Neural progenitor cell (in vitro differentiated cells): ENCODE measurements at regions not wholly inside any gene's neighbourhood (a gene's known extent, or its start where the extent isn't known, plus 50 kb on each side); places are given as distances from the start of the nearest gene placed in this dataset.

Experiments
- DNase-seq: peaks from one replicate; pipeline ENCODE4 v3.0.0-alpha.2; 2016; ENCODE audit warnings: low spot score
- H2AFZ ChIP-seq: fragments of 200-600 bp; sonication (generic); replicated peaks from 2 replicates; pipeline ENCODE4 v1.6.1; 2016; ENCODE audit warnings: antibody characterized with exemption
- H3F3A ChIP-seq: fragments of 200-600 bp; sonication (generic); 2 replicates; pipeline ENCODE4 v1.6.1; 2016; ENCODE audit warnings: antibody characterized with exemption, low read depth
- H3K27ac ChIP-seq: fragments of 200-600 bp; sonication (generic); 2 replicates; pipeline ENCODE4 v1.5.1; 2016; ENCODE audit warnings: mild to moderate bottlenecking
- H3K27me3 ChIP-seq: fragments of 200-600 bp; sonication (generic); 2 replicates; pipeline ENCODE4 v1.6.1; 2016; ENCODE audit warnings: mild to moderate bottlenecking, moderate library complexity
- H3K36me3 ChIP-seq: fragments of 200-600 bp; sonication (generic); 2 replicates; pipeline ENCODE4 v1.5.1; 2016
- H3K4me1 ChIP-seq: fragments of 200-600 bp; sonication (generic); 2 replicates; pipeline ENCODE4 v1.6.1; 2016; ENCODE audit warnings: mixed run types
- H3K4me2 ChIP-seq: fragments of 200-600 bp; sonication (generic); 2 replicates; pipeline ENCODE4 v1.6.1; 2016
- H3K4me3 ChIP-seq: fragments of 200-600 bp; sonication (generic); 2 replicates; pipeline ENCODE4 v1.5.1; 2016
- H3K79me2 ChIP-seq: fragments of 200-600 bp; sonication (generic); 2 replicates; pipeline ENCODE4 v1.6.1; 2016; ENCODE audit warnings: low read depth
- H3K9ac ChIP-seq: fragments of 200-600 bp; sonication (generic); 2 replicates; pipeline ENCODE4 v1.6.1; 2016
- H3K9me3 ChIP-seq: fragments of 200-600 bp; sonication (generic); 2 replicates; pipeline ENCODE4 v1.5.1; 2016; ENCODE audit warnings: low read depth
- H4K20me1 ChIP-seq: fragments of 200-600 bp; sonication (generic); 2 replicates; pipeline ENCODE4 v1.6.1; 2016; ENCODE audit warnings: low read depth
- H3K27ac Mint-ChIP-seq: 3 replicates; pipeline ENCODE4 v1.8.0; 2021; ENCODE audit warnings: mixed read lengths
- H3K27me3 Mint-ChIP-seq: 2 replicates; pipeline ENCODE4 v1.8.0; 2022; ENCODE audit warnings: low read depth, mild to moderate bottlenecking, inconsistent platforms, moderate library complexity, mixed read lengths; ENCODE audit not compliant: insufficient read depth
- H3K36me3 Mint-ChIP-seq: 3 replicates; pipeline ENCODE4 v1.8.0; 2021; ENCODE audit warnings: mixed read lengths
- H3K4me1 Mint-ChIP-seq: 3 replicates; pipeline ENCODE4 v1.8.0; 2021; ENCODE audit warnings: mixed read lengths
- H3K4me3 Mint-ChIP-seq: 3 replicates; pipeline ENCODE4 v1.8.0; 2021; ENCODE audit warnings: mild to moderate bottlenecking, moderate library complexity, mixed read lengths
- H3K9me3 Mint-ChIP-seq: 3 replicates; pipeline ENCODE4 v1.8.0; 2020; ENCODE audit warnings: mixed read lengths
- CTCF ChIP-seq: fragments of 200-600 bp; sonication (generic); IDR thresholded peaks from 2 replicates; pipeline ENCODE4 v1.5.1; 2017; ENCODE audit warnings: antibody characterized with exemption, mild to moderate bottlenecking
- EZH2 ChIP-seq: fragments of 200-600 bp; sonication (generic); IDR thresholded peaks from 2 replicates; pipeline ENCODE4 v1.6.1; 2017; ENCODE audit warnings: antibody characterized with exemption, mild to moderate bottlenecking, moderate library complexity
- EZH2phosphoT487 ChIP-seq: fragments of 200-600 bp; sonication (generic); IDR thresholded peaks from 2 replicates; pipeline ENCODE4 v1.6.1; 2017; ENCODE audit warnings: antibody characterized with exemption

GRCh38 chr13:74009100-74009668 is 125.0 kb downstream of the KLF12 start:
- no peak overlapping the region for H3K4me3 ChIP-seq
- no peak for DNase-seq
- peaks cover 5% of the 10 kb centered on the region for H3K36me3 Mint-ChIP-seq
- peaks cover 4% of the 10 kb centered on the region for H3K27me3 Mint-ChIP-seq
- H3K27me3 ChIP-seq: no peaks in the 10 kb centered on the region
- no peak overlapping the region for H3K4me3 Mint-ChIP-seq
- no peak overlapping the region for H3K4me2 ChIP-seq
- H3K9me3 ChIP-seq: no peaks in the 10 kb centered on the region
- H3K27ac Mint-ChIP-seq: peak overlapping the region; percentile 39
- H3K36me3 ChIP-seq: no peaks in the 10 kb centered on the region
- H3K9me3 Mint-ChIP-seq: no peaks in the 10 kb centered on the region
- no peaks in the 10 kb centered on the region for H3F3A ChIP-seq
- H3K4me1 Mint-ChIP-seq: no peaks in the 10 kb centered on the region
- no peak overlapping the region for H3K9ac ChIP-seq
- no peak overlapping the region for H2AFZ ChIP-seq
- no peaks in the 10 kb centered on the region for H4K20me1 ChIP-seq
- H3K4me1 ChIP-seq: peaks cover 4% of the 10 kb centered on the region
- H3K27ac ChIP-seq: no peak overlapping the region
- TF ChIP-seq CTCF: no peak
- no peak for TF ChIP-seq EZH2phosphoT487
- no peak for TF ChIP-seq EZH2
- H3K79me2 ChIP-seq: no peaks in the 10 kb centered on the region

- Mint-ChIP-seq H3K27ac (no peak overlapping the region), H3K4me3 (no peak overlapping the region), H3K36me3 (peaks cover 4% of the 10 kb centered on the region), H3K27me3 (peaks cover 4% of the 10 kb centered on the region), H3K4me1 (no peaks in the 10 kb centered on the region), H3K9me3 (no peaks in the 10 kb centered on the region)
- Histone ChIP-seq H3K4me3 (no peak overlapping the region), H3K27me3 (no peaks in the 10 kb centered on the region), H3K4me1 (peaks cover 4% of the 10 kb centered on the region), H3K9ac (no peak overlapping the region), H3K27ac (no peak overlapping the region), H3K79me2 (no peaks in the 10 kb centered on the region), H4K20me1 (no peaks in the 10 kb centered on the region), H3F3A (no peaks in the 10 kb centered on the region), H3K36me3 (no peaks in the 10 kb centered on the region), H3K9me3 (no peaks in the 10 kb centered on the region), H2AFZ (no peak overlapping the region), H3K4me2 (no peak overlapping the region)
- DNase-seq: no peak
- no peak for TF ChIP-seq EZH2phosphoT487
- TF ChIP-seq EZH2: no peak
- TF ChIP-seq CTCF: no peak
Measured at GRCh38 chr13:74006666-74007065, 127.5 kb downstream of the KLF12 start.

- Mint-ChIP-seq H3K27ac (no peak overlapping the region), H3K36me3 (peaks cover 4% of the 10 kb centered on the region), H3K27me3 (peaks cover 4% of the 10 kb centered on the region), H3K9me3 (no peaks in the 10 kb centered on the region), H3K4me3 (no peak overlapping the region), H3K4me1 (no peaks in the 10 kb centered on the region)
- no peak overlapping the region for H2AFZ ChIP-seq
- no peaks in the 10 kb centered on the region for H3K36me3 ChIP-seq
- no peaks in the 10 kb centered on the region for H3K9me3 ChIP-seq
- H3K79me2 ChIP-seq: no peaks in the 10 kb centered on the region
- no peaks in the 10 kb centered on the region for H4K20me1 ChIP-seq
- H3F3A ChIP-seq: no peaks in the 10 kb centered on the region
- no peak overlapping the region for H3K4me3 ChIP-seq
- no peak for DNase-seq
- no peaks in the 10 kb centered on the region for H3K27me3 ChIP-seq
- TF ChIP-seq EZH2: no peak
- H3K4me2 ChIP-seq: no peak overlapping the region
- no peak overlapping the region for H3K27ac ChIP-seq
- no peak overlapping the region for H3K9ac ChIP-seq
- H3K4me1 ChIP-seq: peaks cover 4% of the 10 kb centered on the region
Measured at GRCh38 chr13:74005320-74006157, 128.7 kb downstream of the KLF12 start.

- TF ChIP-seq EZH2phosphoT487 (no peak), EZH2 (no peak), CTCF (no peak)
- H3K4me1 Mint-ChIP-seq: peaks cover 2% of the 10 kb centered on the region
- peaks cover 4% of the 10 kb centered on the region for H3K27me3 Mint-ChIP-seq
Measured at GRCh38 chr13:74004109-74004508, 130.1 kb downstream of the KLF12 start.

More at GRCh38 chr13:74004109-74004508, 130.1 kb downstream of the KLF12 start:
- H3K9ac ChIP-seq: no peak overlapping the region
- no peaks in the 10 kb centered on the region for H3K9me3 Mint-ChIP-seq
- no peaks in the 10 kb centered on the region for H3K27me3 ChIP-seq
- H3K27ac Mint-ChIP-seq: no peak overlapping the region
- no peaks in the 10 kb centered on the region for H3K4me1 ChIP-seq
- H3K4me2 ChIP-seq: no peak overlapping the region
- no peak for DNase-seq
- no peak overlapping the region for H3K4me3 ChIP-seq
- H3K27ac ChIP-seq: no peak overlapping the region
- H3K36me3 Mint-ChIP-seq: peaks cover 4% of the 10 kb centered on the region
- H3K4me3 Mint-ChIP-seq: no peak overlapping the region
- H2AFZ ChIP-seq: no peak overlapping the region
- H3K36me3 ChIP-seq: no peaks in the 10 kb centered on the region
- H4K20me1 ChIP-seq: no peaks in the 10 kb centered on the region
- H3F3A ChIP-seq: no peaks in the 10 kb centered on the region
- no peaks in the 10 kb centered on the region for H3K9me3 ChIP-seq
- no peaks in the 10 kb centered on the region for H3K79me2 ChIP-seq
